NCI-H226 (cell line): ENCODE measurements at regions not wholly inside any gene's neighbourhood (a gene's known extent, or its start where the extent isn't known, plus 50 kb on each side); places are given as distances from the start of the nearest gene placed in this dataset.

ENCODE experiments used
- DNase-seq: peaks from one replicate; pipeline ENCODE4 v3.0.0-alpha.2; 2015

DNA sequence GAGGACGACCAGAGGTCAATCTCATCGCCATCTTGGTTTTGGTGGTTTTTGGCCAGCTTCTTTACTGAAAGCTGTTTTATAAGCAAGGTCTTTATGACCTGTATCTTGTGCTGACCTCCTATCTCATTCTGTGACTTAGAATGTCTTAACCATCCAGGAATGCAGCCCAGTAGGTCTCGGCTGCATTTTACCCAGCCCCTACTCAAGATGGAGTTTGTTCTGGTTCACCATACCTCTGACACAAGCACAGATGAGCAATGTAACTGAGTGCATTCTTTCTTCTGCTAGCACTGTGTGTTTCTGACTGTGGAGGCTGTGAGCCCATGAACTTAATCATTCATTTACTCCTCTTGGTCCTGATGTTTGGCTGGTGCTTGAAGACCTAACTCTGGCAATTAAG, 794.5 kb upstream of the CELF2 start:
- no peak for DNase-seq

DNA sequence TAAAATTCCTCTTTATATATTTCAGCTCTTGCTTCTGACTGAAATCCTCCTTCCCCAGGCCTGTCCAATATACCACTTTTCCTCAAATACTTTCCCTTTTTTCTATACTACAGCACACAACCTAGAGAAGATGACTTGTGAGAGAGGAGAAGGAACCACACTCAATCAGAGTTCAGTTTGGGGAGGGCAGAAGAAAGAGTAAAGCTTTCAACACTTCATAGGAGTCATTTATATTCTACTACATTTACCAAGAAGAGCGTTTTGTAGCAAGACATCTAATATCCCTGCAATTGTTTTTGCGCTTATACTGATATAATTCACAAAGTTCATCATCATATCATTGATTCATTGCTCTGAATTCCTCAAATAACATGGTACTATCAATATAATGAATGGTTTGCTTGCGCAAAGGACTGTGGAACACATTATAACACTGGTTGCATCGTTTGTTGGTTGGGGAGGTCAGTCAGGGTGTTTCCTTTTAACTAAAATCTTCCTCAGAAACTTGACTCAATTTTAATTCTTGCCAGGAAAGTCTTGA, 792.5 kb upstream of the CELF2 start:
- no peak for DNase-seq

DNA sequence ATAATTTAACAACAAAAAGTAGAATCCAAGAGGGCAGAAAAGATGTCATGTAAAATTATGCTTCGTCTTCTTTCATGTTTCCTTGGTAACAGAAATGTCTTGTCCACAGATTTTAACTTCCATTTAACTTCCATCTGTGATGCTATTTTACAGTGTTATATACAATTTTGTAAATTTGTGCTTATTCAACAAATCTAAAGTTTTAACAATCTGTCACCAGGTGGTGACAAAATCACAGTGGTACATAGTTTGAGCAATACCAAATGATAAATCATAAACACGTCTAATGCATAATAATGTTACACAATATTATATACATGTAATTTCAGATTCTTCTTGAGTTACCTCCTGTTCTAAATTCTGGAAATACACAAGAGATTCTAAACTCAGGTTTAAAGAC, 784.4 kb upstream of the CELF2 start:
- DNase-seq: no peak

DNA sequence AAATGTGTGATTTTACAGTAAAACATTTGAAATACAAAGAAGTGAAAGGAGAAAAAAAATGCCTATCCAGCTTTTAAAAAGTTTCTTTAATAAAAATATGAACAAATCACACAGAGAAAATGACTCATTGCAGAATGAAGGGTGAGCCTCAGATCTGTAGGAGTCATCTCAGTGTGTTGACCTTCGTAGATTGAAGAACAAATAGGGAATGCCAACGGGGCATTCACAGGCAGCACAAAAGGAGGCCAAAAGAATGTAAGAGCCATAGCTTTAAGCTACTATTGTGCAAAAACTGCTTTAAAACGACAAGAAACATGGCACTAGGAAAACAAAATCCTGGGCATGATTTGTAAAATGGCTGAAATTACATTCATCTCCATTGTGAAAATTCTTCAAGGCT, 782.7 kb upstream of the CELF2 start:
- DNase-seq: no peak

DNA sequence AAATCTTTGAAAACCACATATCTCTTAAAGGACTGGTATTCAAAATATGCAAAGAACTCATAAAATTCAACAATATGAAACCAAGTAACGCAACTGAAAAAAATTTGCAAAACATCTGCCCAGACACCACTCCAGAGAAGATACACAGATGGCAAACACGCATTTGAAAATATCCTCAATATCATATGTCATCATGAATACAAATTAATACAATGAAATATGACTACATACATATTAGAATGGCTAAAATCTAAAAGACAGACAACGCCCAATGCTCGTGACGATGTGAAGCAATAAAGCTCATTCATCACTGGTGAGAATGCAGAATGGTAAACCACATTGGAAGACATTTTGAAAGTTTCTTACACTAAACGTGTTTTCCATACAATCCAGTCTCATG, 770.1 kb upstream of the CELF2 start:
- DNase-seq: no peak

DNA sequence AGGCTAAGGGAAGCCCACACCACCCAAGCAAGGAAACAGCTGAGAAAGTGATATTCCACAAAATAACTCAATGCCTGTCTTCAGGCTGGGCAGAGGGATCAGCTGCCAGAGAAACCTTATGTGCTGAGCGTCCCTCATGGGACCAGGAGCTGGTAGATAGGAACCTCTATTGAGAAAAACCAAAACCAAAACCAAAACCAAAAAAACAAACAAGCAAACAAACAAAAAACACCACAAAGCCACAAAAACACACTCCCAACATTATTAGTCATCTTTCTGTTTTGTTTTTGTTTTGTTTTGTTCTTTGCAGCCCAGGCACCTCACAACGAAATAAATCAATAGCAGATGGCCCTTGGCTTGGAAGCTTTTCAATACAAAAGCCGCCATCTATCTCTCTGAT, 760.8 kb upstream of the CELF2 start:
- DNase-seq: no peak

DNA sequence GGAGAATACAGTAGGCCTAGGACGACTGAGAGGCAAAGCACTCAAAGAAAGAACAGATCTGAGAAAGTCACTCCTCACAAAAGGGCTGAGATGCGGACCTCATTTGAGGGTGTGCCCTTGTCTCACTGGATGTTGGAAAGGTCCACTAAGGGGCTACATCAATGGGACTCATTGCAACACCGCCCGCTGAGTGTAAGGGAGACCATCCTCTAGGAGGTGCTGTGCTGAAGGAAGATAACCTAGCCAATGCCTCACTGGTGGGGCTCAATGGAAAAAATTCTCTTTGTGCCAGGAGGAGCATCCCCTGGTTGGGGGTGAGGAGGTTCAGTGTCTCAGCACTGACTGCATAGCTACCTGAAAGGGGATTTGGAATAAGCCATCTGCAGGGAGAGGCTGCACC, 758.7 kb upstream of the CELF2 start:
- DNase-seq: no peak

DNA sequence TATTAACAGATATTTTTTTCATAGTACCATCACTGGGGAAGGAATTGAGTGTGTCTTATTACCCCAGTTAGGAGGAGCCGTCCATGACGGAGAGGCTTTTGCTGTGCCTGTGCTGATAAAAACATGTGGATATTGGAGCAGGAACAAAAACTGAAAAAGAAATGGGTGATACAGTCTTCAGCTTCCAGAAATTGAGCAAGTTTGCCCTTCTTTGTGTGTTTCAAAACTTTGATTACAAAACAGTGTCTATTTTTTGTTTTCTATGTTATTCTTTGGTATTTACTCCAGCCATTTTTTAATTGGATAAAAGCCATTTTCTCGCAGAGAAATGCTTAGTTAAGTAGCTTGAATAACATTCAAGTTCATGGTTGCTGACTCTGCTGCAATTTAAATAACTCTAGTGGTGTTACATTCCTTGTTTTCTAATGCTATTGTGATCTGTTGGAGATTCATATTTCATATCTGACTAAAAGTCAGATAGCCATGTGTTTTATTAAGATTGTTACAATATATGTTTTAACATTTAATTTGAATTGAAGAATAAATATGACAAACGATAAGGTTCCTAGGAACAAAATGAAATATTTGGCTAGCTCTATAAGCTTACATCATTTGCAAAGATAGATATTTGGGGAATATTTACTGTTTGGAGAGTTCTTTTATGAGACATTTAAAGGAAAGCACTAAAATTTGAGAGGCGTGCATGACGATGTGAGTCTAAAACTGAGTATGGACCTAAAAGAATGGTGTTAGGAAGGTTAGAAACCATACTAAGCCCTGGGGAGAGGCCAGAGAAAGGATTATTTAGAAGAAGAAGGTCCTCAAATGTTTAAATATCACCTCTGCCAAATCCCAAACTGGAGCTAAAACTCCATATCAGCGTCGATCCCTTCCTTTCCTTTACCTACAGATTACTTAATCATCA, 747.3 kb upstream of the CELF2 start:
- DNase-seq: no peak

DNA sequence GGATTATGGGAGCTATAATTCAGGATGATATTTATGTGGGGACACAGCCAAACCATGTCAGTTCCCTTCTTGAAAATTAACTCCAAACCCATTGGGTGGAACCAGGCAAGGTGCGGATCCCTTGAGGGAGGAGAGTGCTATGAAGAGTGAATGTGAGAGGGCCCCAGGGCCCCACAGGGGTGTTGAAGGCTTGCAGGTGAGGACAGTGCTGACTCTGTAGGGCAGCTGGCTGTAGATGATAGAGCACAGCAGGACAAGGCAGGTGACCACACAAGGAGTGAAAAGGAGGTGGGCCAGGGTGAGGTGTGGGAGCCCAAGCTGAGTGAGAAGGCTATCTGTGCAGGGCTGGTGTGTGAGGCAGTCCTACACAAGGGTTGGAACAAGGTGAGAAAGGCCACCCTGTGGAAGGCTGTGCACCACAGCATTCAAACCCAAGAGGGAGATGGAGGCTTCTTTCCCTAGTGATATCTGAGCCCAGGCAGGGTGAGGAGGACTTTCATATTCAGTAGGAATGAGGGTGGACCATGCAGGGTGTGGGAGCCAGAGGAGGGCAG, 746.0 kb upstream of the CELF2 start:
- DNase-seq: no peak

DNA sequence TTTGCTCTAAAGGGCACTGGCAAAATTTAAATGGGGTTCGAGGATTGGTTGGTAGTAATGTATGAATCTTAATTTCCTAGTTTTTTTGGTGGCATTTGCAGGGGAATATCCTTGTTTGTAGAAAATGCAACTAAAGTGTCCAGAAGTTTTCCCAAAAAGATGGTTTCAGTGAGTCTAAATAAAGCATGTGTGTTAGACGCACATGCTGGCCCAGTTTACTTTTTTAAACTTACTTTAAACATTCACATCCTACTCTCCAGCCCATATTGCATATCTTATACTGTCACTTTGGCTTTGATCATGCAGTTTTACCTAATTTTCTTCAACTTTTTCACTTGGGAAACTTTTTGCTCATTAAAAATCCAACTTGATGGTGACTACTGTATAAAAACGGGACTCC, 744.0 kb upstream of the CELF2 start:
- DNase-seq: no peak

DNA sequence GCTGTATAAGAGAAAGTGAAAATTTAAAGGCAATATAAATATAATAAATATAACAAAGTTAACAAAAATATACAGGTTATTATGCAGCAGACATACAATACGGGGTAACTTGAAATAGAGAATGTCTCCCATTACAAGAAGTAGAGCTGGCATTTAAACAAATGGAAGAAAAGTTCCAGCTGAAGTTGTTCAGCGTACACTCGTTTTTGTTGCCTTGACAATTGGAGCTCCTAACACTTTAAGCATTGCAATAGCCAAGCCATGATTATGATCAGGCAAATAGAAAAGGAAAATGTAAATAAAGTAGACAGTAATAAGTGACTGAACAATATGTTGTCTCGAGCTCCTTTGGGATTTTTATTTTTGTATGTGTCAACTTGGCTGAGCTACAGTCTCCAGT, 737.8 kb upstream of the CELF2 start:
- no peak for DNase-seq

DNA sequence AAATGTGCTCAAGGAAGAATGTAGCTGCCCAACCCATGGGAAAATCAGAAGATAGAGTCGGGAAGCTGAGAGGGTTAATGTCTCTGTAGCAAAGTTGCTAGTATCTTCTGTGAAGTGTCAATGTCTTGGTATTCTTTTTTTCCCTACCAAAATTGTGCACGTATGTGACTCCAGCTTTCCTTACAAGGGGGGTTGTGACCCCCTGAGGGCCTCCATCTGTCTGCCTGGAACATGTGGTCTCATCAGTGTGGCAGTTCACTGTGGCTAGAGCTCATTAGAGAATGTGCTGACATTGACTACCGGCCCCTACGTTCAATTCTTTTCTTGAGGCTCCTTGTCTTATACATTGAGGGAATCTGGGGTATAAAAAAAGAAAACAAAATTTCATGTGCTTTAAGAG, 725.2 kb upstream of the CELF2 start:
- no peak for DNase-seq

DNA sequence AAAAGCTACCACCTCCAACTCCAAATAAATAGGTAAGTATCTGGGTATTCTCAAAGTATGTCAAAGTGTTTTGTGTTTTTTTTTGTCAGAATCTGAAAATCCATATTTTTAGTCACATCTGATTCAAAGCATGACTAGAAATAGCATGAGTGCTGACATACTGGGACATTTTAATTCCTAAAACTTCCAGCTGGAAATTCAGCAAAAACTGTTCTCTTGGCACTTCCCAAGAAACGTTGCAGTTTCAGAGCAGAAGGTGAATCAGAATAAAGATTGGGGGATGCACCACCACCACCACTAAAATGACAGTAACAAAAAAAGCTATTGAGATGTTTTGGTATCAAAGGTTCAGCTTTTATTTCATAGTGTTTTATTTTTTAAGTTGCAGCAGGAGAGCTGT, 724.6 kb upstream of the CELF2 start:
- no peak for DNase-seq

DNA sequence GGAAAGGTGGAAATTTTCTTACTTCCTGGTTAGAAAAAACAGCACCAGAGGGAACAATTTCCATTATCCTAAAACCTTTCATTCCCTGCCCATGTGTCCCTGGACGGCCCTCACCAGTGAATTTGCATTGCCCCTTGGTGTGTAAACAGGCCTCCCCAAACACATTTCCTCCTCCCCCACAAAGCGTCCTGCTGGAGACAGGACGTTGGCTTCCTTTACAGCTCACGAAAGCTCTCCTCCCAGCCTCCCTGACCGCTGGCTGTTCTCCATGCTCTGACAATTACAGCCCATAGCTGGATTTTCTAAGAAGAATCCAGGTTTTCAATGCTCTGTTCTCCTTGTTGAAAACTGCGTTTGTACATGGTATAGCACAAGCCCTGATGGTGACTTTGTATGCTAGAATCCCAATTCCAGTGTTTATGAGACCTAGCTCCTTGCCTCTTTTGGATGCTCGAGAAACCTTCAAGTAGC, 724.2 kb upstream of the CELF2 start:
- DNase-seq: no peak

DNA sequence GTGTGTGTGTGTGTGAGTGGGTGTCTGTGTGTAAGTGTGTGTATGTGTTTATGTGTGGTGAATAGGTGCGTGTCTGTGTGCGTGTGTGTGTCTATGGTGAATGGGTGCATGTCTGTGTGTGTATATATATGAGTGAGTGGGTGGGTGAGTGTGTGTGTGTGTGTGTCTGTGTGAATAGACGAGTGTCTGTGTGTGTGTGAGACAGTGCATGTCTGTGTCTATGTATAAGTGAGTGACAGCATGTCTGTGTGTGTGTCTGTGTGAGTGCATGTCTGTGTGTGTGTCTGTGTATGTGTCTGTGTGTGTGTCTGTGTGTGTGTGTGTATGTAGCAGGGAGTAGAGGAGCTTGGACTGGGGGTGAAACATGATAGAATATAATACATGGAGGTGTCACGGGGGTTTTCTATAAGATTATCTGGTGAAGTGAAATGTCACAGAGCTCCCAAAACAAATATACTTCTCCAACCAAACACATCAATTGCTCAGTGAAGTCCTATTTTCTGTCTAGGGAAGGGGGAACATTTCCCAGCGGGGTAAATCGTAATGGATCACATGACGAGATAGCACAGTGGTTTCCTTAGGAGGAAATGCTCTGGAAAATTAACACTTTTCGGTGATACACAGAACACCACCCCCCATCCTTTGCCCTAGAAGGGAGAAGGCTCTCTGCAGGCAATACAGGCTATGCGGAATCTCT, 723.3 kb upstream of the CELF2 start:
- DNase-seq: no peak

DNA sequence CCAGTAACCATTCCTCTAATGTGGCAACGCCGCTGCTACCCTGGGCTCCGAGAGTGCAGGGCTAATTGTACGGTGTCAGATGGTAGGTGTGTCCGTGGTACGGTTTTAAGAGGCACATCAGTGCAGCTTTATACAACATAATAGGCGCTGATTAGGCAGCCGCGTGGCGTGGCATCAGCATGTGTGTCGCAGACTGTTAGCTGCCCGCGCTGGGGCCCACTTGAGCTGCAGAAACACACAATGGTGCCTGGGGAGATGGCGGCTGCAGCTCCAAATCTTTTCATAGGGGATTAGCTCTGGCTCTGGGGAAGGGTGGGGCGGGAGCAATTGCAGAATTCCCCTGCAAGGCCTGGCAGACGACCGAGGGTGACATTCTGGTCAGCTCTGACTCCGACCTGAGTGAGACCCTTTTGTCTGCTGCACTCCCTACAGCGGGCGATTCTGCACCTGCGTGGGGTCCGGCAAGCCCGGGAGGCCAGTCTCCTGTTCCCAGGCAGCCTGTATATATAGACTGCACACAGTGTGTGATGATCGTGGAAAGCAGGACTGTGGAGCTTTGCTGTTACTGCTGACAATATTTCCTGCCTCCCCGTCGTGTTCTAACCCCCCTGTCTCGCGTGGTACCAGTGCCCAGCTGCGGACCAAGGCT, 722.7 kb upstream of the CELF2 start:
- no peak for DNase-seq

DNA sequence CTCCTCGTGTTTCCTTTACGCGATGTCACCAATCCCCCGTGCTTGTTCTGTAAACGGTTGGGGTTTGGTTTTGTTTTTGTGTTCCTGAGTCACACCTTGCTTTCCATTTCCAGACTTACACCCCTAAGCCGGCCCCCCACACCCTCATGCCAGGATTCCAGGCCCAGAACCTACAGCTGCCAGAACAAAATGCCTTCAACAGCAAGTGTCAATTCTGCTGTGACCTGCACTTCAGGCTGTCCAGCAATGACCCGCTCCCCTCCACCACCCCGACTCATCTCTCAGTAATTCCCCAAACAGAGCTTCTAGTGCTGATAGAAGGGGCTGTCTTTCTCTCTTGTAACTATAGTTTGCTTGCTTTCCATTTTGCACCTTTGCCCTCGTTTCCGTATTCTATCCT, 722.1 kb upstream of the CELF2 start:
- DNase-seq: no peak

DNA sequence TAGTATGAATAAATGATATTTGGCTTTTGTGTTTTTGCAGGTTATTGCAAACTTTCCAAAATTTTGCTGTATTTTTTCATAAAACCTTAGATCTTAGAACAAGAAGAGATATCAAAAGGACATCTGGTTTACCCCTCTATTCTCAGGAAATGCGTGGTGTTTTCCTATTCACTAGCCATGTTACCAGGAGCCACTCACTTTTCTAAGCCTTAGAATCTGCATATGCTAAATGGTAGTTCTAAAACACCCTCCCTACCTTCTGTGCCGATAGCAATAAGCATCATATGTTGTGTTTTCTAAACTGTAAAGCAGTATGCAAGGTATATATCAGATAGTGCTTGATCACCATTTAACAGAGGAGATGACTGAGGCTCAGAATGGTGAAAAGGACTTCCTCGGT, 715.0 kb upstream of the CELF2 start:
- DNase-seq: no peak

DNA sequence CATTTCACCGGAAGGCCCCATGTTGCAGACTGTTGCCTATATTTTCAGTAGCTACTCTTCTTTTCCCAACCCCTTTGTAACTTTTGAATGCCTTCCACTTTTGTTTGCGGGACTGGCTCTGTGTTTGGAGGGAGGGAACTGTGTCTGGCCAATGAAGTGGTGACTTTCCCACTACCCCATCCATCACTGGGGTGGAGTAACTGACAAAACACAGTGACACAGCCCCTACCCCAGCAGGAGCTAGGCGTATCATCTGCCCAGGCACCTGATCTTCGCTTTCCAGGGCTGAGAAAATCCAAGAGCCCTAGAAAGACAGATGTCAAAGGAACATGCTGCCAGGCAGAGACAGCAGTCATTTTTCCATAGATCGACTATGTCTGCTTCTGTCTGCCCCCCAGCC, 710.6 kb upstream of the CELF2 start:
- DNase-seq: no peak

DNA sequence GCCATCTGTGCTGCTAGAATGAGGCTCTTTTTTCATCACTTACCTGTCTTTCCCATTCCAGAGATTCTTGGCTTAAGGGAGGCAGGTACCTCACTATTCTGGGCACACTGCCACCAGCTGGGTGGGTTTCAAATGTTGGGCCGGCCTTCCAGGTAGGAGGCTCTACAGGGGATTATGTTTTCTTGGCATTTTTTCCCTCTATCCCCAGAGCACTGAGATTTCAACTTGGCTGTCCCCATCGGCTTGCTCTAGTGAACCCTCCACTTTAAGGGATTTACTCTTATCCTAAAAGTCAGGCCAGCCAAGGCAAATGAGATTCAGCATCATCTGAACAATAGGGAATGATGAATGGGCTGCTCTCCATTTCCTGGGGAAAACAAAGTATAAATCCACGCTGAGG, 710.1 kb upstream of the CELF2 start:
- no peak for DNase-seq

DNA sequence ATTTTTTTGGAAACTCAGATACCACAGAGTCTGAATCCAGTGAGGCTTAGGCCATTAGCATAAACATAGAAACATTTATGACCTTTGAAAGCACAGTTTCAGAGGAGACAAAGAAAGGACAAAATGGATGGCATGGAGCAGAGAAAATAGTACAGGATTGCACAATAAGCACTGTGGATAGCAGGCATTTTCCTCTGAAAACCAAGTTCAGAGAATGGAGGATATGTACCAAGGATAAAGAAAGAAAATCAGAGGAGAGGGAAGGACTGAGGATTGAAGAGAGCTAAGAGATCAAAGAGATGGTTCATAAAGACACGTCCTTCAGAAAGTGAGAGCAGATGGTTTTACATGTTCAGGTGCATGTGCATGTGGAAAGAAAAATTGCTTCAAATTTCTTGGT, 707.2 kb upstream of the CELF2 start:
- DNase-seq: no peak

DNA sequence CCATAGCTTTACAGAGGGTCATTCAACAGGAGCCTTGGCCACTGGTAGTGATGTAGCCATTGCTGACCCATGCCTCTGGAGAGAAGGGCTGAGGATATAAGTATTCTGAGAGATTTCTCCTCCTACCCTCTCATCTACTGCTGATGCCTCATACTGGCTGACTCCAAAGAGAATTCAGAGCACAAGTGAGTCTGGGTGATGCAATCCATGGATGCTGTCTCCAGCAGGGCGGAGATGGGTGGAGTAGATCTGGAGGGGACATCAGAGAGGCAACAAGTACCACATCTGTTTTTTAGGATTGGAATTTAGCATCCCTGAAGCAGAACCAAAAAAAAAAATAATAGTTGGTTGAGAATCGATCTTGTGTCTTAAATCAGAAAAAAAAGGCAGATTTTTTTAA, 705.7 kb upstream of the CELF2 start:
- DNase-seq: no peak

DNA sequence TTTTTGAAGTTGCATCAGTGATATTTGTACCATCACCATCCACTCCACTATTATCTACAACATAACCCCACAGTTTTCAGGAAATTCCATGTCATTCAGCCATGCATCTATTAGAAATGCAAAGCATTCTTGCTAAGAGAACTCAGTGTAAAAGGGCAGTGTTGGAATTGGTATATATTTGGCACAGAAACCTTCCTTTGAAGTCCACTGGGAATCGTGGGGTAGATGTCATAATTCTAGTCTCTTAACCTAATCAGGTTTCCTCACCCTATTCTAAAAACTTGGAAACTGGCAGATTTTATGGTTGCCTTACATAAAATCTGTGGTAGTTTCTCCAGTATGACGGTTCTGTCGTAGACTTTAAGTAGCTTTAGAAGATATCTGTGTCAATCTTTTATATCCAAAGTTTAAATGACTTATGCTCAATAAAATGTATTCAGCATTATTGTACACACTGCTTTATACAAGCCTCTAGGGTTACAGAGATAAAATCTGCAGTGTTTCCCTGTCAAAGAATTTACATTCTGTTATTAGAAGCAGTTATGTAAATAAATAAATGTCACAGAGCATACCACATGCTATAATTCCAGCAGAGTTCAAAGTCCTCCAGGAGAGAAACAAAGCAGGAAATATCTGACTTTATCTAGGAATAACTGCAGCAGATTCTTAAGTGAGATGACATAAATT, 704.4 kb upstream of the CELF2 start:
- DNase-seq: no peak
